ENCODE measurements at regions not wholly inside any gene's neighbourhood (a gene's known extent, or its start where the extent isn't known, plus 50 kb on each side); places are given as distances from the start of the nearest gene placed in this dataset.
"Not testable (repeated sequence)": the region's sequence is repeated elsewhere in the genome, so short reads cannot be mapped to it uniquely, and the experiment has no call there.

DNA sequence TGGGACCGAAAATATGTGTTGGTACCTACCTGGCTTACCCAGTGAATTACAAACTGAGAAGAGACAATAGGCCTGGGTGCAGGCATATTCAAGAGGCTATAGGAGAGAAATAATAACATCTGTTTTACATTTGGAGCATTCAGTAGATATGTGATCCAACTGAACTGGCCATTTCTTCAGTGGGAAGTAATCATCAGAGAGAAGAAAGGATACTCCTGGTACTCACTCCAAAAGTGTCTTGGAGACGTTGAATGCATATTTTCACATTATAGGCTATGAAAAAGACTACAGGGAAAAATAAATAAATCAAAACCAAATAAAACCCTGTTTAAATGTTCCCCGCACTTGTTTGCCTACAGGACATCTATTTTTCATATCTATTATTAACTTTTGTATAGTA lies 1680.3 kb downstream of the REEP3 start:
- DNase-seq = no peak

DNA sequence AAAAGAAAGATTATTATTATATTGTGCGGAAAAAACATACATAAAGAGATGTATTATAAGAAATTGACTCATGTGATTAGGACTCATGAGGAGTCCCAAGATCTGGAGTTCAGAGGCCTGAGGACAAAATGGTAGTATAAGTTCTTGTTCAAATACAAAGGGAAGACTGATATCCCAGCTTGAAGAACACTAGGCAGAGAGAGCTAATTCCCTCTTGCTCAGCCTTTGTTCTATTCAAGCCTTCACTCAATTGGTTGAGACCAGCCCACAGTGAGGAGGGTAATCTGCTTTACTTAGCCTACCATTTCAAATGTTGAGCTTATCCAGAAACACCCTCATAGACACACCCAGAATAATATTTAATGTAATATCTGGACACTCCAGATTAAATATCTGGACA lies 1683.8 kb downstream of the REEP3 start:
- no peak for DNase-seq

DNA sequence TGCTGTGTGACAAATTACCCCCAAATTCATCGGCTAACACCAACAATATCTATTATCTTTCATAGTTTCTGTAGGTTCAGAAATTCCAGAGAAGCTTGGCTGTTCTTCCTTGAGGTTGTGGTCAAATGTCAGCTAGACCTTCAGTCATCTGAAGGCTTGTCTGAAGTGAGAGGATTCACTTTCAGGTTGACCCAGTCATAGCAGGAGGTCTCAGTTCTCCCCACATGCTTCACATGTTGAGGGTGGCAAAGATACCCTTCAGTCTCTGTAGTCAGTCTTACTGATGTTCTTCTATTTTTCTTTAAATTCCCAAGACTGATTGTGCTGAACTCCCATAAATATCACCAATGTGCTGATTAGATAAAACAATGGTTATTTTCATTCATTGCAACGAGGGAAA lies 1692.0 kb downstream of the REEP3 start:
- no peak for DNase-seq

DNA sequence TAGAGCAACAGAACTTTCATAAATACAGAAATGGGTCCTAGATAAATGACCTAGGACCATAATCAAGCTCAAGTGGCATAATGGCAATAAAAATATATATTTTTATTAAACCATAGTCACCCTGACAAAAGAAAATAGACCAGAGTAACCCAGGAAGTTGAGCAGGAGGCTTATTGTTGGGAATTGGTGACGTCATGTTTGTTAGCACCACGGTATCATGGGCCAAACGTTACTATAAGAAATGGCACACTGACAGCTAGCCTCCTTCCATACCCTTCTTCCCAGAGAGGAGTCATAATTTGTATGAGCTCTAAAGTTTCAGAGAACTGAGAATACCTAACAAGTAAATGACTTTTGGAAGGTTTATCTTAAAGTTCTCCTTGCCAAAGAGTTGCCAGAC lies 1698.2 kb downstream of the REEP3 start:
- DNase-seq = no peak

DNA sequence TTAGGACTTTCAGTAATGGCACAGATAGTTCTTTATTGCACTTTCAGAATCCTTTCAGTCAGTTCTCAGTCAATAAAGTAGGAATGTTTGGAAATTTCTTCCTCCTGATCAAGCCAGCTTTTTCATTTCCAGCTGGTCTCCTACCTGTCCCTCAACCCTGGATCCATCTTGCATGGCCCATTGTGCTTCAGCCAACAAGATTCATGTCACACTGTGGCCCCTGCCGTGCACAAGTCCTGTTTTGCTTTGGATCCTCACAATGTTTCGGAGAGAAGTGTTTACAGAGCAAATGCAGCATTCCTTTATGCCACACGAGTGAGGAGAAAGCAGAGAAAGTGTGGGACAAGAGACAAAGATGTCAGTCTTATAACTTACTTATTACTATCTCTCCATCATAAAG lies 1694.7 kb upstream of the LRRTM3 start:
- DNase-seq = no peak

DNA sequence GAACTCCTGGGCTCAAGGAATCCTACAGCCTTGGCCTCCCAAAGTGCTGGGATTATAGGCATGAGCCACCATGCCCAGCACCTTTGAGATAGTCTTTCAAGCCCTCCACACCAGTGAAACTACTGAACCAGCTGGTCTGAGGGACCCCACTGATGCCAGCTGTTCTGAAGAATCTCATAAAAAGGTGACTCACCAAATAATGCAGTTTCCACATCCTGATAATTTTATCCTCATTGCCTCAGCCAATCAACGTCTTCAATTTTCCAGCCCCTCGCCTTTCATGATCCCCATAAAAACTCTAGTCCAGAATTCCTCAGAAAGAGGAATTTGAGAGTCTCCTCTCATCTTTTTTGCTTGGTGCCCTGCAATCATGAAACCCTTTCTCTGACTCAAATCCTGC lies 1691.6 kb upstream of the LRRTM3 start:
- DNase-seq = no peak

DNA sequence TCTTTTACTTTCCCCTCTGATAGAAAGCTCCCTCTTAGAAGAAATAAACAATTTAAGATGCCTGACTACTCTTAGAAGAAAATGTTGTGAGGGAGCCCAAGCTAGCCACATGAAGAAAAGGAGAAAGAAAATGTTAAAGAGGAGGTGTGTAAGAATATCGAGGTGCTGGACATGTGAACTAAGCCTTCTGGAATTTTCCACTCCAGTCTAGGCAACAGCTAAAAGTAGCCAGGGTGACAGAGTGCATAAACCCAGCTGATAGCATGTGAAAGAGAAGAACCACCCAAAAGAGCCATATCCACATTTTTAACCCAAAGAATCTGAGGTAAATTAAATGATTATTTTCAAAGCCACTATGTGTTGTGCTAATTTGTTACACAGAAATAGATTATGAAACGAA lies 1690.6 kb upstream of the LRRTM3 start:
- DNase-seq = no peak

DNA sequence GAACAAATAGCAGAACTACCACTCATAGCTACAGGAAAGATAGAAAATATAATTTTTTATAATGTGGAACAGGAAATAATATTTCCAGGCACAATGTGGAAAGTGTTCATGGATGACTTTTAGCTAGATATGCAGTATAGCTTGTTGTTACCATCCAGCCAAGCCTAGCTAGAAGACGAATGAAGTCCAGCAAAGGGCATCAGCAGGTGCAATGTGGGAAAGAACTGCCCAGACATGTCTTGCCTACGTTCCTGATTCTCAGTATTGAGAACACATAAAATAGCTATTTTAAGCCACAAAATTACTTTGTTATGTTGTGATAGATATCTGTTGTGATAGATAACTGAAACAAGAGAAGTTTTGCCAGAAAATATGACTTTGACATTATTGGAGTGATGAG lies 1690.0 kb upstream of the LRRTM3 start:
- no peak for DNase-seq

DNA sequence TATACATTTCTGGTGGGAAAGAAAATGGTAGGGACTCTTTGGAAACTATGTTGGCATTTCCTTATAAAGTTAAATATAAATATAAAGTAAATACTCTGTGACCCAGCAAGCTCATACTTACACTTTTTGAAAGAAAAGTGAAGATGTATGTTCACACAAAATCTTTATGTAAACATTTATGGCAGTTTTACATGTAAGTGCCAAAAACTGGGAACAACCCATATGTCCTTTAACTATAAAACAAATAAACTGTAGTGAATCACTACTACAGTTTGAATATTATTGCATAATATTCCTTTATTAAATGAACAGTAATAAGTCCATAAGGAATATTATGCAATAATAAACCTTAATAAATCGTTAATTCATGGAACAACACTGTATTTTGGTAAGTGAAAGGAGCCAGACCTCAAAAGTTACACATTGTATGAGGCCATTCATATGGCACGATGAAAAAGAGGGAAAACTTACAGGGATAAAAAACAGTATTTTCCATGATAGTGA lies 1660.3 kb upstream of the LRRTM3 start:
- no peak for DNase-seq

DNA sequence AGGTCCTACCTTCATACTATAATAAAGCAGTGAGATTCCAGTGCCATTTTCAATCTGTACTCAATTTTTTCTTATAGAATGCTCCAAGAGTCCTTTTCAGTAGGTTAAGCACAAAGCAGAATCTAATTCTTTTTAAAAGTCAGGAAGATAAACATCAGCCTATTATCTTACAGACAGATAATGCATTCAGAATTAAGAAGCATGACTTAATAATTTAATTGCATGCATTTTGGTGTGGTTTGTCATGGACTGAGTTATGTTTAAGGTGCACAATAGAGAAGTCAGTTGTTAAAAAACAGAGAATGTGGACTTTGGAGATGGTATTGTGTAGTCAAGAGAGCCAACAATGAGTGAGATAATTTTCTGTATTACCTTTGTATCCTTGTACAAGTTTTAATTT lies 1656.3 kb upstream of the LRRTM3 start:
- not testable (repeated sequence) for DNase-seq

DNA sequence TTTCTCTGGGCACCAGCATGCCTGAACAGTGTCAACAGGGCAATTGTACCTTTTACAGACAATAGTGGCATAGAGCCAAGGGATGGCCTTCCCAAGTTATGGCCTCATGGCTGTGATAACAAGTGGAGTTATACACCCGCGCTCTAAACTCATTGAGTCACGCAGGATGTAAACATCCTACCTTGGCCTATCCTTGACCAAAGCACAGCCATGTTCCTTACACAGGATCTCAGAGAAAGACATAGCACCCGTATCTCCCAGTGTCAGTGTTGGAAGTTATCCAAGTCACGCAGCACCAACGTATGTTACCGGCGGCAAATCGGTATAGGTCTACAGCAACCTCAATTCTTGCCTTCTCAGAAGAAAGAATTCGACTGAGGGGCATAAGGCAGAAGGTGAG lies 1654.9 kb upstream of the LRRTM3 start:
- DNase-seq = no peak

DNA sequence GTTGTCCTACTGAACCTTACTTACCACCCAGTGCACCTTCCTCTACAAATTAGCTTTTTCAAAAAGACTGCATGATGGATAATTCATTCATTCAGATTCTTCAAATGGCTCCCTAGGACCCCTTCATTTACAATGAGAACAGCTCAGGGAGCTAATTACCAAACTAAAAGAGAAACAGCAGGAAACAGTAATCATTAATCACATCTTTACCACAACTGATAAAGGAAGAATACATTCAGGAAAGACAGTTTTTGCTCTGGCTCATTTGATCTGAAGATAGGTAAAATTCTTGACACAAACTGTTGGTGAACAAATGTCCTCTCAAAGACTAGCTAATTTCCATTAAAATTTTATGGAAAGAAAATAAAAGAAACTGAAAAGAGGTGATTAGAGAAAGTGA lies 1652.7 kb upstream of the LRRTM3 start:
- DNase-seq = no peak

DNA sequence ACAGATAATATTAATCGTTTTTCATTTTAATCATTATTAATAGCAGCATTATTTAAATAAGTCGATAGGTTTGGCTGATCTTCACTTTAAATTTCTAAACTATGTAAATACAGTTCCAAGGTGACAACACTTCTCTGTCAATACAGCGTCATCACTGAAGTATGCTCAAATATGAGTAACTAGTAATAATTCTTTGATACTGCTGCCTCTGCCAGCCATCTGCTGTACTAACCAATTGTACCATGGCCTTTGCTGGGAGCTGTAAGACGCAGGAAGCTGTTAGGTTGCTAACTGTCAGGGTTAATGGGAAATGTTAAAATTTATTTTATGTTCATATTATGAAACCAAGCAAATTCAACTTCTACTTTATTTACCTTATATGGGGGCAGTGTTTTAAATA lies 1650.5 kb upstream of the LRRTM3 start:
- no peak for DNase-seq

DNA sequence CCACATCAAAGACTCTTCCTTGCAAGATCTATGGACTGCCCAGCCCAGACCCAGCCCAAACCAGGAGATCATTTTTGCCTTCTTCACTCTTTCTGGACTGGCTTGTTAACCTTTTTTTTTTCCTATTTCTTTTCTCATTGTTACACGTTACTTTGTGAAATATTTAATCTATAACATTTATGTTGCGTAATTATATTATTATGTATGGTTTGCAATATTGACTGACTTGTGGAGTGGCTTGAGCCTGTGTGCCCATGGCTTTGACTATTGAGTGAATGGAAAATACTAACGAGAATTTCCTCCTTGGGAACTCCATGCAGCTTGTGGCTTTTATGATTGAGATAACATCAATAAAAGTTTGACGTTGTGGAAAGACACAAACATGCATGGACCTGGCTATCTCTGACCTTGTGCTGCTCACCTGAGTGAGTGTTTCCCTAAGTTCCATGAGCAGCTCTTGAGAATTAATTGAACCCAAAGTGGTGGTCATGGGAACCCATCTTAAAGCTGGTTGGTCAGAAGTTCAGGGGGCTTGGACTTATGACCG lies 1641.3 kb upstream of the LRRTM3 start:
- DNase-seq = no peak

DNA sequence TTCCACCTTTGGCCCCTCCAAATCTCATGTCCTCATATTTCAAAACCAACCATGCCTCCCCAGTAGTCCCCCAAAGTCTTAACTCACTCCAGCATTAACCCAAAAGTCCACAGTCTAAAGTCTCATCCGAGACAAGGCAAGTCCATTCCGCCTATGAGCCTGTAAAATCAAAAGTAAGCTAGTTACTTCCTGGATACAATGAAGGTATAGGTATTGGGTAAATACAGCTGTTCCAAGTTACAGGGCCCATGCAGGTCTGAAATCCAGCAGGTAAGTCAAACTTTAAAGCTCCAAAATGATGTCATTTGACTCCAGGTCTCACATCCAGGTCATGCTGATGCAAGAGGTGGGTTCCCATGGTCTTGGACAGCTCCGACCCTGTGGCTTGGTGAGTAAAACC lies 1640.1 kb upstream of the LRRTM3 start:
- not testable (repeated sequence) for DNase-seq

DNA sequence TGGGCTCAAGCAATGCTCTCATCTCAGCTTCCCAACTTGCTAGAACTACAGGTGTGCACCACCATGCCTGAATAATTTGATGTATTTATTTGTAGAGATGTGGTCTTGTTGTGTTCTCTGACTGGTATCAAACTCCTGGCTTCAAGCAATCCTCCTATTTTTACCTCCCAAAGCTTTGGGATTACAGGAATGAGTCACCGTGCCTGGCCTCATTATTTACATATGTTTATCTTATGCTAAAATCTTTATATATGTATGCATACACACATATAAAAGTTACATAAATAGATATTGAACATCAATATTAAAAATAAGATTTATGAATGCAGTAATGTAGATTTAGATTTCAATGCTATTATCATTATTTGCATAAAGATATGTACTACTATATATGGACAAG lies 1634.5 kb upstream of the LRRTM3 start:
- no peak for DNase-seq

DNA sequence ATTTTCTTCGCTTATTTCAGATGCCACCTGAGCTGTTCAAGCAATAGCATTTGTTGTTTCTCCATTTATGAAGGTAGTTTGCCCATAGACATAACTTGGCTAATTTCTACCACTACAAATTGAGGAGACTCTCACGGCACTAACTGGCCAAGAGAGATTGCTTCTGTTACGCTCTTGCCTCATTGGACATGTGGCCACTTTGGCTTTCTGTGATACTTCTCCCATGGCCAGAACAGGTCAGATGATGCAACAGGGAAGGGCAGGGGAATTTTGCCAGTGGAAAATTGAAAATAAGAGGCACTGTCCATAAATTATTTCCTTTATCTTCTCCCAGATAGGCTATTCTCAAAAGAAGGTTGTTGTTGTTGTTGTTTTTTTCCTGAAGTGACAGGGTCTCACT lies 1633.3 kb upstream of the LRRTM3 start:
- DNase-seq = no peak

DNA sequence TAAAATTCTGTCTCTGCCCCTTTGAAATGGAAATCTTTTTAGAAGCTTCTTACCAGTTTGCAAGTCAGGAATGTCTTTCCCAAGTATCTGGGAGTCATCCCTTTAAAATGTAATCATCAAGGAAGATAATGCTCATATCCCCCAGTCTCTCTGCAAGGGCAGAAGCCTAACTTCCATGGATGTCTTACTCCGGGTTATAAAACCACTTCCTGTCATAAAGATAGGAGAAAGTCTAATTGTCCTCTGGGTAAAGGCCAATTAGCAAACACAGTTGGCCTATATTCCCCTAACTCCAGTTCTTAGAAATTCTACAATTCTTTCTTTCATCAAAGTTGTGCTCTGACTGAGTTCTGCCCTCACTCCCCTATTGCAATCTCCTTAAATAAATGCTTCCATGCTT lies 1631.5 kb upstream of the LRRTM3 start:
- no peak for DNase-seq

DNA sequence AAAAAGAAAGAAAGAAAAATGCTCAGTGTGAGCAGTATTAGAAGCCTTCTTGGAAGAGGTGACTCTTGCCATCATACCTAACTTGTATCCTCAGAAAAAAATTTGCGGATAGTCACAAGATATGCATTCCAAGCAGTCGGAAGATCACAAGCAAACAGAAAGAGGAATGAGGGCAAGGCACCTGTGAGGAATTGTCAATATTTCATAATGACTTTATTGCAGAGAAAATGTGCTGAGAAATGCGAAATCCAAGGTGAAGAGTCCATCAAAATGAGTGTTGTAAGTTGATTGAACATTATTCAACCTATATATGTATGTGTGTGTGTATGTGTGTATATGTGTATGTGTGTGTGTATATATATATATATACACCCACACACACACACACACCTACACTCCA lies 1624.7 kb upstream of the LRRTM3 start:
- DNase-seq = no peak

DNA sequence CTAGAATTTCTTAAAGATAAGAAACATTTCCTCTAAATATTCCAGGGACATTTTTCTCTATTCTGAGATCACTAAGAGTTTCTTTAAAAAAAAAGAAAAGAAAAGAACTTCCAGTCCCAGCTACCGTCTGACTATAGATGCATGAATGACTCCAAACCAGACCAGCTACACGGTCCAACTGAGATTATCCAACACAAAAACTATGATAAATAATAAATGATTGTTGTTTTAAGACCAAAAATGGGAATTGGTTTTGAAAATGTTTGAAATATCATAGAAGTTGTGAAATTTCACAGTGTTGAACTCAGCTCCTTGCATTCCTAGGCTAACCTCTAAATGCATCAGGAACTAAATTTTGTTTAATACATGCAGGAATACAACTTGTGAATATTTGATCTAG lies 1619.6 kb upstream of the LRRTM3 start:
- no peak for DNase-seq

DNA sequence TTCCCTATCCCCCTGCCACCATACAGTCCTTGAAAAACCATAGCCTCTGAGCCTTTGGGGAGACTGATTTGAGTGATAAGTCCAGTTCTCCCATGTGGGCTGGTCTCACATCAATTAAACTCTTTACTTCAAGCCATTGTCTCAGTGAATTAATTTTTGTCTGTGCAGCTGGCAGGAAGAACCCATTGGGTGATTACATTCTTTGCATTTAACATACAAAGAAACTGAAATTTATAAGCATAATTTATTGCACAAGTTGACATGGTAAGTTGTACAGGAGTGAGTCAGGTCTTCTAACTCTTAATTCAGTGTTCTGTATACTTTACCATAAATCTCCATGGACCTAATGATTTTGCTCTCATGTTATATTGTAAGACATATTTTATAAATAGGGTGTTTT lies 1613.0 kb upstream of the LRRTM3 start:
- DNase-seq = no peak

DNA sequence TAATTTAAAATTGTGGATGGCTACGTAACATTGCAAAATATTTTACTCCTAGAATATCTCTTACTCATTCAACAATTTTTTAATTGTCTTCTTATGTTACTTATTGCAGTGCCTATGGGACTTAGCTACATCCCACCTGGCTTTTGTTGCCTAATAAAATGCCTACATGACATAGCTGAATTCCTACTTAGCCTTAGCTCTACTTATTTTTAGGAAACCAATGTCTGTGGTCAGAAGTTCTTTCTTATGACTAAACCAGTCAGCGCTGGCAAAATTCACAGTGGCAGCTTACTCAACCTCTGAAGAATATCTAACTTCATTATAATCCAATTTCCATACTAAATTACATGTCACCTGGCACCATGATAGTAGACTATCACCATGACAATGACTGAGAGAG lies 1612.4 kb upstream of the LRRTM3 start:
- no peak for DNase-seq

DNA sequence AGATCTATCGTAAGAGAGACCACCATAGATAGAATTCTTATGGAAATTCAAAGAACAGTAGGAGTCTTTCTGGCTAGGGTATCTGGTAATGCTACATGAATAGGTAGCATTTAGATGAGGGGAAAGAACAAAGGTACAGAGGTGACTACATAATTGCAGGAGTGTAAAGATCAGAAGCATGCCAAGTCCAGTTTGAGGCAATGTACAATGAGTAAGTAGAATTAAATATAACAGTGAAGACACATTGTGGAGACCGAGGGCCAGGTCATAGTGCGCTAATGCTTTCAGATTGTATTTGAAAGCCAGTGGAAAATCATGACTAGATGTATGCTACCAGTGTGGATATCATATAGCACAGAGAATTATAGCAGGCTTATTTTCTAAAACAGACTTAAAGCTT lies 1611.6 kb upstream of the LRRTM3 start:
- DNase-seq = no peak

DNA sequence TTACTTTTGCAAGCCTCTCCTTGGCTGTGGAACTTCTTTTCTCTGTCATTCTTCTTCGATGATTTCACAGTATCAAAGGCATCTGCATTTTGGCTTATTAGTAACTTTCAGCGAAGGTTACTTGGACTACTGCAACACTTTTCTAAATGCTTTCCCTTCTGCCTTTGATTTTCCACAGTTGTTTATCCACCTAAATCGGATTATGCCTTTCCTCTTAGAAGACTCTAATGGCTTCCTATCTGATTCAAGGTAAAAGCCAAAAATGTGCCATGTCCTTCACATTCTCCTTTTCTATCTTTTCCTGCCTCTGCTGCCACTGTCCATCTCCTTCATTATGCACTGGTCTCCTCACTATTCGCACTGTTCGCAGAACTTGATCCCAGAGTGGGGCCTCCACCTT lies 1606.3 kb upstream of the LRRTM3 start:
- DNase-seq = no peak

DNA sequence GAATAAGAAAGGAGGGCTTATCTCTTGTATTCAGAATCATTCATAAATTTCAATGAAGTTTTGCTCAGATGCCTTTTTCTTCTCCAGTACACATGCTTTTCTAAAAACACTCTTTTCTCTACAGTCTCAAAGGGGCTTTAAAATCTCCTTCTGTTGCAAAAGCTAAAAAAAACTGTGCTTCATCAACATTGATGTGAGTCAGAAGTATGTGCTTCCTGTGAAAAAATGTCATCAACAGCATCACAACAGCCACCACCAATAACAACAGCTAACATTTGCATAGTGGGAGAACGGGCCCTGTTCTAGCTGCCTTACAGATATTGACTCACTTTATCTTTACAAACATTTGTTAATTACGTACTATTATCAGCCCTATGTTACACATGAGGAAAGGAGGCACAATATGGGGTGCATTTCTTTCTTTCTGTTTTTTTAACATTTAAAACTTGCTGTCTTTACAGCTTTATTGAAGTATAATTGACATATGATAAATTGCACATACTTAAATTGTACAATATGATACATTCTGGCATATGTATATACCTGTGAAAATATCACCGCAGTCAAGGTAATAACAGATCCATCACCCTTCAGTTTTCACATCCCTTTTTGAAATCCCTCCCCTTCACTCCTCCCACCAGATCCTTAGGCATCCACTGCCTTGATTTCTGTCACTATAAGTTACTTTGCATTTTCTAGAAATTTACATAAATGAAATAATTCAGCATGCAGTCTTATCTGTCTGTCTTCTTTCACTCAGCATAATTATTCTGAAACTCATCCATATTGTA lies 1605.4 kb upstream of the LRRTM3 start:
- DNase-seq = no peak
